AG08395 (cell line): ENCODE measurements at regions not wholly inside any gene's neighbourhood (a gene's known extent, or its start where the extent isn't known, plus 50 kb on each side); places are given as distances from the start of the nearest gene placed in this dataset.

Source experiments
- DNase-seq: peaks from one replicate; pipeline ENCODE4 v3.0.0; 2012; ENCODE audit warnings: mixed read lengths, low spot score

DNA sequence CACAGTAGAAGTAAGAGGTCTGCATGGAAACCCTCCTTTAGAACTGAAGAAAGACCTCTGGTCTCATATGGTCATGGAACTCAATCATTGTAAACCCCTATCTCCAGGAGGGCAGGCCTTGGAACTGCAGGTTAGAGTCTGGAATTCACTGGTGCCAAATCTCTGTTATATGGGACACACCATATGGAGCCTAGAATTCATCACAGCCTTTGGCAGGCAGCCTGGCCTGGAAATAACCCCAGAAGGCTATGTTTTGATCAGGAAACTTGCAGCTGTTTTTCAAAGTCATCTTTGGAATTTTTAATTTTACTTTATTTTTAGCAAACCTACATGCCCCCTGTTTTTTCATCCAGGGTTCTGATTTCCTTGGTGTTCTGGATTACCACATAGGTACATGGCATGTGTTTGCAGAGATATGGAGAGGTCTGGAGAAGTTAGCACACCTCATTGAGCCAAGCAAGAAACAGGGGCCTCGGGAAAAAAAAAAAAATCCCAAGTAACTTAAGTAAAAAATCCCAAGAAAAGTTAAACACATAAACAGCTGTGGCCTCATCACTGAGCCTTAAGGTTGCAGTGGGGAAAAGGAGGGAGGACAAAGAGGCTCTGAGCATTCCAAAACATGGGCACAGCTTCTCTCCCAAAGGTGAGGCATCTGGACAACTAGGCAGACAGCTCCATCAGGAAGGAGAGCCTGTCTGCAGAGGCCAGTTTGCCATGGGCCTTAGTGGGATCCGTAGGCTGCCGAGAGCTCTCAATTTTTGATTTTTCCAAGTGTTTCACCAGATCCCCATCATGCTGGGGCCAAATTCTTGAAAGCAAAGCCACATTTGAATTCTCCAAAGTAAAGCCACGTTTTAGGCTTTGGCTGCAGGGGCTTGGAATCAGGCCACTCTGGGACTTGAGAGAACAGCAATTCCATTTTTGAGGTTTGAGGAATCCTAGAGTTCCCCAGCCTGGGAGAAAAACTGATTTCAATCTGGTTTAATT is 339.6 kb upstream of the TBX3 start:
- peak; percentile 62 for DNase-seq

DNA sequence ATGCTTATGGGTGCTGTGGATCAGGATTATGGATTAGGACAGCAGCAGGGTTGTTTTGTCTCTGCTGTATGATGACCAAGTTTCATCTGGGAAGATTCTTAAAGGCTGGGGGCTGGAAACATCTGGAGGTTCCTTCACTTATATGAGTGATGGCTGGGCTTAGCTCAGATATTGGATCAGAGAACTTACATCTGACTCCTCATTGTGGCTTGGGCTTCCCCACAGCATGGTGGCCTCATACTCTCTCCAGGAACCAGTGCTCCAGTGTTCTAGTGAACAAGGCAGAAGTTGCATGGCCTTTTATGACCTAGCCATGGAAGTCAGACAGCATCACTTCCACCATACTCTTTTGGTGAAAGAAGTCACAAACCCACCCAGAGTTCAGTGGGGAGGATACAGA is 336.1 kb upstream of the TBX3 start:
- DNase-seq = no peak

GRCh38 chr12:115017346-115017745 is 333.4 kb upstream of the TBX3 start:
- DNase-seq = no peak

DNA sequence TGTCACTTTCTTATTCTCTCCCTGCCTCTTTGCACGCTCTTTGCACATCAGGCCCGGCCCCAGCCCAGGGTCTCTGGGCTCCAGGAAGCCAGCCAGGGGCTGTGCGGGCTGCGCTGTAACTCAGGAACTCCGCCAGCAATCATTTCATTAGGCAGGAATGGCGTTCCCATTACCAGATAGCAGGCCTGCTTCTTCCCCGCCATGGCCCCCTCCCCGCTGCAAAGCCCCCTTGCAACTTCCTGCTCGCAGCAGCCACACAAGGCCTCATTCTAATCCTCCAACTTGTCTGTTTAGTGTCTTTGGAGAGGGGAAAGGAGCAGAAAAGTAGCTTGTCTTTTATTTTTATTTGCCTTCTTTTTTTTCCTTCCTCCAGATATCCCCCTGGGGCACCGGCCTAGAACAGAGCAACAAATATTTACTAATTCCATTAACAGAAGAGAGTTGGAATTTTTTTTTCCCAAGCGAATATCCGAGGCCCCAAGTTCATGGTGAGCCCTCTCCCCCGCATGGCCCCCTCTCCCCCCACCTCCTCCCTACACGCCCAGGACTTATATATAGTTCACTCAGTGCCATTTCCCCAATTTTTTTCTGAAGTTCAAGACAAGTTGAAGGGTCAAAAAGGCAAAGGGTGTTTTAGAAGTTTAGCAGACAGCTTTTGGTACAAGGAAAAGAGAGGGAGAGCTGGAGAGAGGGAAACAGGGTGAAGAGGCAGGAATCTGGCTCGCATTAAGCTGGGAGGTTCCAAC is 329.4 kb upstream of the TBX3 start:
- no peak for DNase-seq

DNA sequence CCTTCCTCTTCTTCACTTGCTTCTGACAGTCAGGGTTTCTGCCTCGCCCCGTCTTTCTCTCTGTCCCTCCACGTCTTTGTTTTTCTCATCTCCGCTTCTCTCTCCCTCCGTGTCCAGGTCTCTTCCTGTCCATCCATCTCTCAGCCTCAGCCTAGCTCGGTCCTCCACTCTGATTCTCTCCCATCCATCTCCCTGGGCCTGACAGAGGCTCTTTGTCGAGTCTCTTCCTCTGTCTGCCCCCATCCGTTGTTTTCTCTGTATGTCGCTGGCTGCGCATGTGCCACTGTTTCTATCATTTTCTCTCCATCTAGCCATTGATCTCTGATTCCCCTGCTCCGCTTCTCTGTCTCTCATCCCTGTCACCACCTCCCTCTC is 328.9 kb upstream of the TBX3 start:
- DNase-seq = no peak

- no peak for DNase-seq
Measured at GRCh38 chr12:115011703-115012102, 327.7 kb upstream of the TBX3 start.

DNA sequence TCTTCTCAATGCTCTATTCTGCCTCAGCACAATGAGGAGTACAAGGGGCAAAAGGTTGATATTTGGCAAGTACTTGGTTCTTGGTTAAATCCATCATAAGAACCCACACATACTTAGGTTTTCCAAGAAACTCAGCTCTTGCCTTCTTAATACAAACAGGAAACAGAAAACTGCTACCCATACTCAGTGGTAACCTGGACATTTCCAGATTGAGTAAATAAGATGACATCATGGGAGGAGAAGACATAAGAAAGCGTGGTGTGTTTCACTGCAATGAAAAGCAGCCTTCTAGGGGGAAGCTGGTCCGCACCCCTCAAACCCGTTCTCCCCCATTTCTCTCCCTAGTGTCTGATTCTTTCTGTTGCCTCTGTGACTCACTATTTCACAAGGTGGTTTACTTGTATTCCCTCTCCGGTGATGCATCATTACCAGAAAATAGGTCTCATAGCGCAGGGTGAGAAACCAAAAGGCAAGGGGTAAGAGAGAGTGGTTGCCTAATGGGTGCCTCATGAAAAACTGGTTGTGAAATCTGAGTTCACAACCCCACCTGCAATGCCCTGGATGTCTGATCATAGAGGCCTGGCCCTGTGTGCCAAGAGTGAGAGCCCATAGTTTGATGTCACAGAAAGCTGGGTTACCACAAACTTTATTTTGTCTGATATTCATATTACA is 326.5 kb upstream of the TBX3 start:
- DNase-seq = no peak

- DNase-seq = no peak
Measured at GRCh38 chr12:115008929-115009328, 325.0 kb upstream of the TBX3 start.

GRCh38 chr12:115004470-115005146 is 320.6 kb upstream of the TBX3 start:
- DNase-seq = peak; percentile 37

DNA sequence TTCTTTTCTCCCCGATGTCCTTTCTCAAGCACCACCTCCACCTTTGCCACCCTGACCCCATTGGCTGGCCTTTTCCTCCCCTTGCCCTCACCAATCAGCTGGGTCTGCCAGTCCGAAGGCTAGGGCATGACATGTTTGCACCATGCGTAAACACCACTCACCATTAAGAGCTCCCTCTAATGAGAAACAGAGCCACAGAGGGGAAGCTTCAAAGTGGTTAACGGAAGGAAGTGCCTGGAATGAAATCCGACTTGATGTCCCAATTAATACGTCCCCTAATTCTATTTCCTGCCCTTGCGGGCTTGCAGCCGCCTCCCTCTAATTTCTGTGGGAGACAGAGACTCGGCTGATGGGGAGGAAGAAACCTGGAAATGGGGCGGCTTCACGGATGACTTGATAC is 318.5 kb upstream of the TBX3 start:
- no peak for DNase-seq

DNA sequence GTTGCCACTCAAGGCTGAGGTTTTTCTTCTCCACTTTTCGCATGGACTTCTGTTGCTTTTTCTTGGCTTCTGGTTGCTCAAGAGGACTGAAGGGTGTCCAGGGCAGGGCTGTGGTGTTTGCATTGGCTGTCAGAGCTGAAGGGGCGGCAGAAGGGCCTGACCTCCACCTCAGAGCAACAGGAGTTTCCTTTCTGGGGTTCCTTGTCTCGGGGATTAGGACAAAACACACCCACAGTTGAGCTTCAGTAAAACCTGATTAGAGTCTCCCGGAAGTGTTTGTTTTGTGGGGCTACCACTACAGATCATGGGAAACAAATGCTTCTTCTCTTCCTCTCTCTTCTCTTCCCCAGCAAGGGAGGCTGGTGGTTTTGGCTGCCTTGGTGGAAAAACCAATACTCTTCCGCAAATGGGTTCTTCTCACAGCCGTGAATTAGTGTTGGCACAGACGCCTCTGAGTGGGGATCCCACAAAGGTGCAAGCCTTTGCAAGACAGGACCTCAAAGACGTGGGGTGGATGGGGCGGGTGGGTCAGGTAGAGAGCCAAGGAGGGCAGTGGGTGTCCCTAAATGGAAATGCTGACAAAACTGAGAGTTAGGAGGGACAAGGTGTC is 317.7 kb upstream of the TBX3 start:
- no peak for DNase-seq

DNA sequence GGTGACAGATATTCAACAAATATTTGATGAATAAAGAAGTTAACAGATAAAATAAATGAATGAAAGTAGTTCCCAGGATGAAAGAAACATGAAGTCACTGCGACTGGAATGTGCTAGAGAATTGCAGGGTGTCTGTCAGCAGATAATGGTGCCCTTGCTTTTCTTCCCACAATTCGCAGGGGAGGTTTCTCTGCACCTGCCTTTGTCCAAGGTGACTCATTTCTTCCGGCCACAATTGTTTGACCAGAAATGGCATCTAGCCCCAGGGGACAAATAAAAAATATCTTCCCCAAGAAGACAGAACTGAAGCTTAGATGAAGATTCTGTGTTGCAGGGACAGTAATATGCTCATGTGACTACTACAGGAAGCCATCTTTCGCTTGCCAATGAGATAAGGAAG is 316.1 kb upstream of the TBX3 start:
- no peak for DNase-seq

DNA sequence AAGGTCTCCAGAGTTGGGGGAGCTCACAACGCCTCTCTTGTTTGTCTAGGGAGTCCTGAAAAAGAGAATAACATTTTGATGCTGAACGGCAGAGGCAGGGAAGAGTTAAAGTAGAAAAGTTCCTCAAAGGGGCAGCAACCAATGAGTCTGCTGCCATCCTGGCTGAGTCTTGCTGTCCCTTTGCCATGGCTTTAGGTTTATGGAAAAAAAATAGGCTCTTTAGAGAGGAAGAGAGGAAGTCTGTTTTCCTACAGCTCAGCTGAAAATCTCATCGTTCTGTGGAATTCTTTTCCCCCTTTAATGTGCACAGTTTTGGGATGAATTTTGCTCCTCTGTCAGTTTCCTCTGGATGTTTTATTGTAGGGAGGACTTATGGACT is 314.8 kb upstream of the TBX3 start:
- DNase-seq = no peak

DNA sequence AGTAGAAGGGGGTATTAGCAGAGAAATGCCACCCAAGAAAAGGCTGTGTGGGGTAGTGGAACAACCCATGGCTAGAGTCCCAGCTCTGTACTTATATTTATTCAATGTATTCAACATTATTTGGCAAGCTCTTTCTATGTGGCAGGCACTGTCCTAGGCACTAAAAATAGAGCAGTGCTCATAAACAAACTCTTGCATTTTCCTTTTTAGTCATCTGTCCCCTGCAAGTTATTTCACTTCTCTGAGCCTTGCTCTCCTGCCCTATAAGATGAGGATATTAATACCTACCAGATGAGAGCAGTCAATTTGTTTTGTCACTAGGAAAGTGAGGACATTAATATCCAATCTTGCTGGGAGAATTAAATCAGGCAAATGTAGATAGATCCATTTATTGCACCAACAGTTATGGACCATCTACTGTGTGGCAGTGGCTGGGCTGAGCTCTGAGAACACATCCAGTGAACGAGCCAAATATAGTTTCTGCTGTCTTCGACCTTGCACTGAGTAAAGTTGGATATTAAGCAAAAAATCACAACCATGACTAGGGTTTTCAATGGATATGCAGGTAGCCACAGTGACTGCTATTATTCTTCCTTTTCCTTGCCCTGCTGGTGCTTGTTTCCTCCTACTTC is 314.3 kb upstream of the TBX3 start:
- DNase-seq = no peak

- no peak for DNase-seq
Measured at GRCh38 chr12:114996382-114996781, 312.4 kb upstream of the TBX3 start.

- no peak for DNase-seq
Measured at GRCh38 chr12:114995891-114996290, 311.9 kb upstream of the TBX3 start.

DNA sequence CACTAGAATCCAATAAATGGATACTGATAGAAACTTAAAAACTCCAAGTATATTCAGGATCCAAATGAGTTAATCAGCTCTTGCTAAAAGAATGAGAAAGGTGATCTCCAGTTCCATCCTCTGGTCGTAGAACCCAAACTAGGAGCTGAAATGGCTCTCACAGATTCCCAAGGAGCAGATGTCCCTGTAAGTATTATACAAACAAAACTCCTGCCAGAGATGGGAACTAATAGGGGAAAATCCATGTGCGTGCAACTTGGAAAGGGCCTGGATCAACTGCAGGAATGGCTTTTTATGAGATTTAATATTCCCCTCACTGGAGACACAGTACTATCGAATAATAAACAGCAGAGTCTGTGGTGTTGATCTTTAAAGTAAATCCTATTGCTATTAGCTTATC is 309.2 kb upstream of the TBX3 start:
- DNase-seq = no peak

DNA sequence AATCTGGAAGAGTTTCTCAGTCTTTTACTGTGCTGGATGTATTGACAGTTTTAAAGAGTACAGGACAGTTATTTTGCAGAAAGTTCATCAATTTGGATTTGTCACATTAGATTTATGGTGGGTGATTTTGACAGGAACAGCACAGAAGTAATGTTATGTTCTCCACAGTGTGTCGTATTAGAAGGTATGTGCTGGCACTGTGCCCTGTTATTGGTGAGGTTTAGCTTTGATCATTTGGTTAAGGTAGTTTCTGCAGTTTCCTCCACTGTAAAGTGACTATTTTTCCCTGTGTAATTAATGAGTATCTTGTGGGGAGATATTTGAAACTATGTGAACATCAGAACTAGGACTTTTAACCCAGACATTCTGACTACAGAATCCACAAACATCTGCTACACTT is 308.5 kb upstream of the TBX3 start:
- no peak for DNase-seq

- no peak for DNase-seq
Measured at GRCh38 chr12:114990381-114990780, 306.4 kb upstream of the TBX3 start.

GRCh38 chr12:114986849-114987248 is 302.9 kb upstream of the TBX3 start:
- no peak for DNase-seq

- no peak for DNase-seq
Measured at GRCh38 chr12:114986178-114986714, 302.3 kb upstream of the TBX3 start.
